BLaER1 treated with 17β-estradiol and CSF1 and Interleukin-3, amounts not matched to agents 10 nM and 100 nM (cell line): ENCODE measurements at regions not wholly inside any gene's neighbourhood (a gene's known extent, or its start where the extent isn't known, plus 50 kb on each side); places are given as distances from the start of the nearest gene placed in this dataset.

Source experiments
- H3K27ac ChIP-seq, 11 experiments: shearing (Covaris generic); formaldehyde crosslinking; 2 replicates each; pipeline ENCODE4 v1.8.1; 2022
- H3K27me3 ChIP-seq, 11 experiments: shearing (Covaris generic); formaldehyde crosslinking; 2 replicates each; pipeline ENCODE4 v1.8.1; 2022
- H3K36me3 ChIP-seq, 11 experiments: shearing (Covaris generic); formaldehyde crosslinking; 2 replicates each; pipeline ENCODE4 v1.8.1; 2022
- H3K4me1 ChIP-seq, 10 experiments: shearing (Covaris generic); formaldehyde crosslinking; 2 replicates each; pipeline ENCODE4 v1.8.1; 2022
- H3K4me2 ChIP-seq, 11 experiments: shearing (Covaris generic); formaldehyde crosslinking; 2 replicates each; pipeline ENCODE4 v1.8.1; 2022
- H3K4me3 ChIP-seq, 10 experiments: shearing (Covaris generic); formaldehyde crosslinking; 2 replicates each; pipeline ENCODE4 v1.8.1; 2022
- H3K9ac ChIP-seq, 11 experiments: shearing (Covaris generic); formaldehyde crosslinking; 2 replicates each; pipeline ENCODE4 v1.8.1; 2022
- H3K9me3 ChIP-seq, 11 experiments: shearing (Covaris generic); formaldehyde crosslinking; replicated peaks in 1 of 11; 2 replicates each; pipeline ENCODE4 v1.8.1; 2022
- H4K20me1 ChIP-seq, 11 experiments: shearing (Covaris generic); formaldehyde crosslinking; 2 replicates each; pipeline ENCODE4 v1.8.1; 2022
- Cebpa-rat ChIP-seq, 11 experiments: shearing (Covaris generic); IDR thresholded peaks; 2 replicates each; pipeline ENCODE4 v1.8.1; 2022

DNA sequence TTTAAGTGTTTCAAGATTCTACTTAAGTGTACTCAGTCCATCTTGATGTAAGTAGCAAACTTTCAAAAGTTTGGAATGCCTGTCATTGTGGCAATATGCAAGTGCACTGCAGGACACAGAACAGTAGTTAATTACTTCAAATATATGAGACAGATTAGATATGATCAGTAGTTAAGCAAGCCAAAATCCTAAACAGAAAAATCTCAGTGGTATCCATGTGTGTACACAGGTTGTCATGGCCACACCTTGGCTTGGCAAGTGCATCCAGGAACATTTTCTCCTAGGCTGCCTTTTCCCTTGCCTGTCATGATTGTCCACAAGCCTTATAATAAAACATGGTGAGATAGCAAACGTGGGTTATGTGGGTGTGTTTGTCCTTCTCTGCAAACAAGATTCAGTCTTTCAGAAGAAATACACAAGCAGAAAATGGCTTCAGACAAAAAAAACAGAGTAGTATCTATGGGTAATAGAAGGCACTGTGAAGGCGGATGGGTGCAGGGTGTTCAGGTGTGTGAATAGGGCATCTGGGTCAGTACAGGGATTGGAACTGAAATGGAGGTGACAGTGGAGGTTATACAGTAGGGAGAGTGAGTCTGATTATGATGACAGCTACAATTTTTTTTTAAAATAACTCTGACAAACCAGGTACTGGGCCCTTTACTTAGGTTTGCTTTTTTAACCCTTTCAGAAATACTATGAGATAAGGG lies 229.0 kb upstream of the LRIG1 start:
- Histone ChIP-seq H3K4me1 (no peaks in the 10 kb centered on the region), H3K27ac (no peak overlapping the region), H4K20me1 (no peaks in the 10 kb centered on the region), H3K9ac (no peak overlapping the region), H3K9me3 (peaks cover 0 to 9% (median 0%) of the 10 kb centered on the region in 11 experiments; a peak in 2 of 22 replicates), H3K4me3 (no peak overlapping the region), H3K27me3 (no peaks in the 10 kb centered on the region), H3K4me2 (no peak overlapping the region), H3K36me3 (no peaks in the 10 kb centered on the region)
- TF ChIP-seq Cebpa-rat (IDR thresholded peaks at IDR 0.05), result no peak

- Histone ChIP-seq H4K20me1 (no peaks in the 10 kb centered on the region), H3K27ac (no peak overlapping the region), H3K9me3 (no peaks in the 10 kb centered on the region), H3K4me1 (no peaks in the 10 kb centered on the region), H3K36me3 (no peaks in the 10 kb centered on the region), H3K4me2 (no peak overlapping the region), H3K9ac (no peak overlapping the region), H3K27me3 (no peaks in the 10 kb centered on the region), H3K4me3 (no peak overlapping the region)
- no peak for TF ChIP-seq Cebpa-rat (IDR thresholded peaks at IDR 0.05)
These were observed 238.0 kb upstream of the LRIG1 start for GRCh38 chr3:66738625-66739365.

GRCh38 chr3:66740260-66740659 lies 239.4 kb upstream of the LRIG1 start:
- Histone ChIP-seq H3K4me3 (no peak overlapping the region), H3K9ac (no peak overlapping the region)
- no peak for TF ChIP-seq Cebpa-rat (IDR thresholded peaks at IDR 0.05)

GRCh38 chr3:66744521-66744920 lies 243.7 kb upstream of the LRIG1 start:
- Histone ChIP-seq H4K20me1 (no peaks in the 10 kb centered on the region), H3K4me1 (no peaks in the 10 kb centered on the region), H3K4me3 (no peak overlapping the region), H3K9me3 (no peaks in the 10 kb centered on the region), H3K27me3 (no peaks in the 10 kb centered on the region), H3K4me2 (no peak overlapping the region), H3K9ac (no peak overlapping the region), H3K27ac (no peak overlapping the region), H3K36me3 (no peaks in the 10 kb centered on the region)
- TF ChIP-seq Cebpa-rat (IDR thresholded peaks at IDR 0.05), result no peak

More at GRCh38 chr3:66740260-66740659, 239.4 kb upstream of the LRIG1 start:
- Histone ChIP-seq H3K4me1 (no peaks in the 10 kb centered on the region), H3K27ac (no peak overlapping the region), H4K20me1 (no peaks in the 10 kb centered on the region), H3K36me3 (no peaks in the 10 kb centered on the region), H3K9me3 (no peaks in the 10 kb centered on the region), H3K27me3 (no peaks in the 10 kb centered on the region), H3K4me2 (no peak overlapping the region)

DNA sequence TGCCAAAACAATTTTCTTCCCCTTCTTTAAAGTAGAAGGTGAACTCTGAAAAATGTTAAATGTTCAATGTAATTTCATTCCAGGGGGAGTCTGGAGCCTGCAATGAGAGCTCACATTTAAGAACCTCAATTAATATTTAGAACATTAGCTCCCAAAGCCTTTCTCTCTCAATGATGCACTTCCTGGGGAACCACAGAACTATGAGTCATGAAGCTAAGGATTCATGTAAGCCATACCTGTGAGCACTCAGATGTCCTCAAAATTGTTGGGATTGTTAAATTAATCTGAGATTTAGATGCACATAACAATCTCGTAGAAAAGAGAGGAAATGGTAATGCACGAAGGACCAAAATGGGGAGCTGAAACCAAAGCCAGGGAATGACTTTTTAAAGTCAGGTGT lies 244.2 kb upstream of the LRIG1 start:
- Histone ChIP-seq H3K4me2 (no peak overlapping the region), H3K4me1 (no peaks in the 10 kb centered on the region), H3K9ac (no peak overlapping the region), H3K9me3 (no peaks in the 10 kb centered on the region), H3K36me3 (no peaks in the 10 kb centered on the region), H4K20me1 (no peaks in the 10 kb centered on the region), H3K4me3 (no peak overlapping the region), H3K27me3 (no peaks in the 10 kb centered on the region), H3K27ac (no peak overlapping the region)
- no peak for TF ChIP-seq Cebpa-rat (IDR thresholded peaks at IDR 0.05)

DNA sequence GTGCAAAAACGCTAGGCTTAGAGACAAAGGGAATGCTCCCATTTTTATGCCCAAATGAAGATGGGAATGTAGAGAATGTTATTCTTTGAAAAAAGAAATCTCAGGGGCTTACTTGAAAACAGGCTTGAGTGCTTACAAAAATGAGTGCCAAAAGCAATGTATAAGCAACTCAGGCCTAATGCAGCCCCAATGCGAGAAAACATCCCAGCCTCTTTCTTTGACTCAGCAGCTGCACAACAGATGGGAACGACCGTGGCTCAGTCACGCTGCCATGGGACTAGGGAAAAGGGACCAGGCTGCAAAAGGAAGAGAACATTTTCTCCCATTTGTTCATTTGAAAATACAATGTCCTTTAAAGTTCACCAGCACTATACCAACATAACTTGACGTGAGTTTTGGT lies 246.4 kb upstream of the LRIG1 start:
- Histone ChIP-seq H3K9ac (no peak overlapping the region), H3K4me2 (no peak overlapping the region), H3K9me3 (no peaks in the 10 kb centered on the region), H3K27me3 (no peaks in the 10 kb centered on the region), H3K4me3 (no peak overlapping the region), H3K36me3 (no peaks in the 10 kb centered on the region), H3K4me1 (no peaks in the 10 kb centered on the region), H3K27ac (no peak overlapping the region), H4K20me1 (no peaks in the 10 kb centered on the region)
- TF ChIP-seq Cebpa-rat (IDR thresholded peaks at IDR 0.05), result no peak

DNA sequence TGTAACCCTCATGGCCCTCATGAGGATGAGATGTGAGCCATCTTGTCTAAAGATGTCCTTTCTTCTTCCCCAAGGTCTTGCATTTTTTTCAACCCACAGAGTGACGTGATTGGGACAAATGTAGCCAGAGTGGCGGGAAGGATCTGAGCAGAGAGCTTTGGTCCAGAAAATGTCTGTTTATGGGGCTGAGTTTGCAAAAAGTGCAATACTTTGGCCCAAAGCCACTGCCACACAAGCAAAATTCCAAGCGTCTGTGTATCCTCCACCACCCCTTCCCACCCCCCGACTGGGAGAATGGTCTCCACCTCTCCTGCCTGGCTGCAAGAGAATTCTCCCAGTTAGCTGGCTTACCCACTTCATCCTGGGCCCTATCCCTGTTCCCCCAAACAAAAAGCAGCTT lies 246.9 kb upstream of the LRIG1 start:
- Histone ChIP-seq H3K27ac (no peak overlapping the region), H3K27me3 (no peaks in the 10 kb centered on the region), H3K4me3 (no peak overlapping the region), H3K9ac (no peak overlapping the region), H3K9me3 (no peaks in the 10 kb centered on the region), H3K4me2 (no peak overlapping the region), H3K4me1 (no peaks in the 10 kb centered on the region), H4K20me1 (no peaks in the 10 kb centered on the region), H3K36me3 (no peaks in the 10 kb centered on the region)
- no peak for TF ChIP-seq Cebpa-rat (IDR thresholded peaks at IDR 0.05)

DNA sequence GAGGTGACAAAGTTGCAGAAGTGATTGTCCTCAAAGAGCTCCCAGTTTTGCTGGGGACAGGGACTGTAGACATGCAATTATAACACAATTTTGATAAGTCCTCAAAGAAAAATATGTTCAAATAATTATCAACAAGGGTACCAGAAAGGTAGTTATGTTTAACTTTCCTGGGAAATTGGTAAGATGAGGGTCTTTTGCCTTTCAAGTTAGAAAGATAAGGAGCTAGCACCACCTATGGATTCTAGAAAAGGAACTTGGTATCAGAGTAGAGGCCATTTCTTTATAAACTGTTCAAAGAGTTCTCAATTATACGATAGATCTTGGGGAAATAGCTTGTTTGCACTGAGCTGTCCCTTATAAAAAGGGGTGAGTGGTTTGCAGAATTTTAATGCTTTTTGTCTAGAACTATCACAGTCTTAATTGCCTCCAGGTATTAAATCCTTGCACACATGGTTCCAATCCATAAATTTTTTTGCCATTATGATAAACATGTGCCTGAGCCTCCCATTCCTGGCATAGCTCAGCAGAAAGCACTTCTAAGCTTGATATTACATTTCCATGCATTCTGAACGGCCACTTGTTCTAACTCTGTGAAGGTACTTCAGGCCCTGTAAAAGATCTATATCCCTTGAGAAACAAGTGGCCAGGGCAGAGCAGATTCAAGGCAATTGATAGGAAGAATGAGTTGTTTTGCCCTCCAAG lies 247.5 kb upstream of the LRIG1 start:
- TF ChIP-seq Cebpa-rat (IDR thresholded peaks at IDR 0.05), result no peak
- Histone ChIP-seq H3K4me2 (no peak overlapping the region), H3K4me3 (no peak overlapping the region), H3K27ac (no peak overlapping the region), H3K9me3 (no peaks in the 10 kb centered on the region), H3K27me3 (no peaks in the 10 kb centered on the region), H4K20me1 (no peaks in the 10 kb centered on the region), H3K9ac (no peak overlapping the region), H3K36me3 (no peaks in the 10 kb centered on the region), H3K4me1 (no peaks in the 10 kb centered on the region)

DNA sequence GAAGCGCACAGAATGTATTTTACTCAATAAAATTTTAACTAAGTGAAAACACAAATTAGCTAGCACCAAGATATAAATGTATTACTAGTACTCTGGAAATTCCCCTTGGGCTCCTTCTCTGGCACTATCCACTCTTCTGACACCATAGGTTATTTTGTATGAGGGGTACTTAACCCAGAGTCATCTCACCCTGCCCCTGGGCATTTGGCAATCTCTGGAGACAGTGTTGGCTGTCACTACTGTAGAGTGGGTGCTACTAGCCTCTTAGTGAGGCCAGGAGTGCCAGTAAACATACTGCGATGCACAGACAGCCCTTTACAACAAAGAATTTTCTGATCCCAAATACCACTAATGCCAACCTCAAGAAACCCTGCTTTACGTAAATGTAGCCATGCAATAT lies 246.3 kb upstream of the KBTBD8 start:
- no peaks in the 10 kb centered on the region; a peak in 1 of 22 replicates for H3K9me3 ChIP-seq

More for the DNA sequence above, 246.3 kb upstream of the KBTBD8 start:
- no peaks in the 10 kb centered on the region for H3K27me3 ChIP-seq
- TF ChIP-seq Cebpa-rat (IDR thresholded peaks at IDR 0.05), result no peak
- H3K4me3 ChIP-seq, result no peak overlapping the region
- no peaks in the 10 kb centered on the region for H3K4me1 ChIP-seq
- H3K36me3 ChIP-seq, result no peaks in the 10 kb centered on the region
- H4K20me1 ChIP-seq, result no peaks in the 10 kb centered on the region
- no peak overlapping the region for H3K9ac ChIP-seq
- no peak overlapping the region for H3K4me2 ChIP-seq
- H3K27ac ChIP-seq, result no peak overlapping the region
